ENCODE measurements at regions not wholly inside any gene's neighbourhood (a gene's known extent, or its start where the extent isn't known, plus 50 kb on each side); places are given as distances from the start of the nearest gene placed in this dataset.

DNA sequence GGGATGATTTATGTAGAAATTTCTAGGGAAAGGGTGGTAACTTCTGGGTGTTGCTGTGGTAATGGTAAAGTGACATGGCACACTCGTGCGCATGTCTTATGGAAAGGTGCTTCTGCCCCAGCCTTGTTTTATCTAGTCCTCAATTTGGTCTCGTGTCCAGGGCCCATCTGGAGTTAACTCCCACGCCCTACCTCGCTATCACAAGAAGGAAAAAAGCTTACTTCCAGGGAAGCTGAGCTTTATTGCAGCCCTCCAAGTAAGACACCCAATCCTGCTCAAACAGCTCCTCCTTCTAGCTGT is 611.8 kb downstream of the TNS3 start:
- H3K9me3 Mint-ChIP-seq, result peaks cover 7% of the 10 kb centered on the region; the same call in 2 of the 3 replicates
- DNase-seq (ENCODE audit: low spot score), result no peak
- no peak for ATAC-seq
- H3K27ac ChIP-seq (ENCODE audit: low read depth), result no peak overlapping the region
- H3K27ac Mint-ChIP-seq, result peak overlapping the region; percentile 47; the same call in 1 of the 2 replicates
- H3K4me3 Mint-ChIP-seq, result no peak overlapping the region
- TF ChIP-seq CREB1 (CRISPR knock-in tag; IDR thresholded peaks at IDR 0.05; ENCODE audit: low read depth), result no peak
- H3K36me3 Mint-ChIP-seq (ENCODE audit: low read depth), result no peaks in the 10 kb centered on the region
- H3K36me3 ChIP-seq (ENCODE audit: insufficient read depth), result no peaks in the 10 kb centered on the region; the same call in 1 of the 2 replicates
- H3K27me3 Mint-ChIP-seq (ENCODE audit: insufficient read depth, low read depth, poor library complexity), result no peaks in the 10 kb centered on the region
- H3K4me1 ChIP-seq (ENCODE audit: insufficient read depth), result no peaks in the 10 kb centered on the region
- no peak overlapping the region for H3K4me3 ChIP-seq
- 0 out of 2 replicates have a peak, but pooled peaks cover 6% of the 10 kb centered on the region for H3K9me2 ChIP-seq (ENCODE audit: insufficient read depth)
- no peaks in the 10 kb centered on the region for H3K4me1 Mint-ChIP-seq
- H3F3A ChIP-seq (replicated peaks; ENCODE audit: low read depth), result no peaks in the 10 kb centered on the region
- H3K27me3 ChIP-seq (ENCODE audit: insufficient read depth), result no peaks in the 10 kb centered on the region
- no peaks in the 10 kb centered on the region for H3K79me2 ChIP-seq (replicated peaks; ENCODE audit: insufficient read depth)
- H2AFZ ChIP-seq, result no peak overlapping the region
- no peak overlapping the region for H3K4me2 ChIP-seq
- no peaks in the 10 kb centered on the region for H4K20me1 ChIP-seq (replicated peaks; ENCODE audit: insufficient read depth)

DNA sequence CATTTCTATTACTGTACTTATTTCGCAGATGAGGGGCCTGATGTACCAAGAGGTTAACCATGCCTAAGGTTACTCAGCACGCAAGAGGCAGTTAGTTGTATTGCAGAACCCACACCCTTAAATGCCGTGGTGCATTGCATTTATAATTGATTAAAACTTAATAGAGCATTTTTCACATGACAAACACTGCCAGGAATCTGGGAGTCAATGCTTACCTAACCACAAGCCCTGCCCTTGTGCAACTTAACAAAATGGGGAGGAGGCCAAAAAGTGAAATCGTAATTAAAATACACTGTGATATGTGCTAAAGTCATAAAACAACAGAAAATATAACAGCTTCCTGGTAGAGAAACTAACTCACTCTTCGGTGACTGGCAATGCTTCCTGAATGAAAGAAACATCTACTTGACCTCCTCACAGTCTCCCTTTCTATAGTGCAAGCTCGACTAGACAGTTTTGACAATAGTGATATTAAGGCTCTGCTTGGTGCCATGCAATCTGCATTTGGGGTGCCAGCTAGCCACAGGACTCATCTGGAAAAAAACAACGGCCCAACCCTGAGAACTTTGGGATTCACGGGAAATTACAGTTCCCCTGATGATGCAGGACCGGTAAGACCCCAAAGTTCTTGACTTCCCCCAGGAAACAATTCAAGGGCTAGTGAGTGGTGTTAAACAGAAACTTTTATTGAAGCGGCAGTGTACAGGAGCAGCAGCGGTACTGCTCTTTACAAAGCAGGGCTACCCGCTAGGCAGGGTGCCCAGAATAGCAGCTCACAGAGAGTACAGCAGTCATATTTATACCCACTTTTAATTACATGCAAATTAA is 612.4 kb downstream of the TNS3 start:
- TF ChIP-seq EZH2phosphoT487 (IDR thresholded peaks at IDR 0.05; ENCODE audit: unreplicated experiment), result no peak
- ATAC-seq (no peak), DNase-seq (ENCODE audit: low spot score) (no peak)
- H3K9me3 Mint-ChIP-seq, result peaks cover 12% of the 10 kb centered on the region; the same call in 2 of the 3 replicates
- H4K20me1 ChIP-seq (replicated peaks; ENCODE audit: insufficient read depth), result no peaks in the 10 kb centered on the region
- H3F3A ChIP-seq (replicated peaks; ENCODE audit: low read depth), result no peaks in the 10 kb centered on the region
- H3K4me3 ChIP-seq, result no peak overlapping the region
- no peak overlapping the region for H2AFZ ChIP-seq
- H3K27me3 Mint-ChIP-seq (ENCODE audit: insufficient read depth, low read depth, poor library complexity), result no peaks in the 10 kb centered on the region
- no peak overlapping the region for H3K27ac Mint-ChIP-seq
- no peaks in the 10 kb centered on the region; the same call in 2 of the 3 replicates for H3K36me3 Mint-ChIP-seq (ENCODE audit: low read depth)
- H3K27ac ChIP-seq (ENCODE audit: low read depth), result no peak overlapping the region
- H3K4me1 ChIP-seq (ENCODE audit: insufficient read depth), result no peaks in the 10 kb centered on the region
- no peaks in the 10 kb centered on the region for H3K27me3 ChIP-seq (ENCODE audit: insufficient read depth)
- H3K4me1 Mint-ChIP-seq, result no peaks in the 10 kb centered on the region
- 0 out of 2 replicates have a peak, but pooled peaks cover 6% of the 10 kb centered on the region for H3K9me2 ChIP-seq (ENCODE audit: insufficient read depth)
- no peaks in the 10 kb centered on the region; the same call in 1 of the 2 replicates for H3K36me3 ChIP-seq (ENCODE audit: insufficient read depth)
- no peaks in the 10 kb centered on the region for H3K79me2 ChIP-seq (replicated peaks; ENCODE audit: insufficient read depth)
- no peak overlapping the region for H3K4me3 Mint-ChIP-seq
- no peak overlapping the region for H3K4me2 ChIP-seq

DNA sequence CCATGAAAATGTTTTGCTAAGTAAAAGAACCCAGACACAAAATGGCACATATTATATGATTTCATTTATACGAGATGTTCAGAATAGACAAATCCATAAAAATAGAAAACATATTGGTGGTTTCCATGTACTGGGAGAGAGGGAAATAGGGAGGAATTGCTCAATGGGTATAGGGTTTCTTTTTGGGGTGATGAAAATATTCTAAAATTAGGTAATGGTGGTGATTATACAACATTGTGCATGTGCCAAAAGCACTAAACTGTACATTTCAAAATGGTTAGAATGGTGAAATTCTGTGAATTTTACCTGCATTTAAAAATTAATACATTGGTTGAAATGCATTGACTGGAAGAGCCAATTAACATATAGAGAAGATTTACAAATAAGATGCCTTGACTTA is 613.9 kb downstream of the TNS3 start:
- Mint-ChIP-seq H3K4me3 (no peak overlapping the region), H3K27me3 (ENCODE audit: insufficient read depth, low read depth, poor library complexity) (no peaks in the 10 kb centered on the region), H3K9me3 (peaks cover 23% of the 10 kb centered on the region), H3K27ac (no peak overlapping the region), H3K4me1 (no peaks in the 10 kb centered on the region), H3K36me3 (ENCODE audit: low read depth) (peaks cover 9% of the 10 kb centered on the region; the same call in 2 of the 3 replicates)
- no peak overlapping the region for H3K4me2 ChIP-seq
- no peaks in the 10 kb centered on the region for H4K20me1 ChIP-seq (replicated peaks; ENCODE audit: insufficient read depth)
- H3K4me1 ChIP-seq (ENCODE audit: insufficient read depth), result no peaks in the 10 kb centered on the region
- DNase-seq (ENCODE audit: low spot score), result no peak
- H3K36me3 ChIP-seq (ENCODE audit: insufficient read depth), result peaks cover 5% of the 10 kb centered on the region; the same call in 1 of the 2 replicates
- no peak overlapping the region for H2AFZ ChIP-seq
- H3K4me3 ChIP-seq, result no peak overlapping the region
- ATAC-seq, result no peak
- no peak overlapping the region for H3K27ac ChIP-seq (ENCODE audit: low read depth)
- no peaks in the 10 kb centered on the region for H3F3A ChIP-seq (replicated peaks; ENCODE audit: low read depth)
- H3K79me2 ChIP-seq (replicated peaks; ENCODE audit: insufficient read depth), result no peaks in the 10 kb centered on the region
- TF ChIP-seq EZH2phosphoT487 (IDR thresholded peaks at IDR 0.05; ENCODE audit: unreplicated experiment), result no peak
- TF ChIP-seq, protein P1, sequence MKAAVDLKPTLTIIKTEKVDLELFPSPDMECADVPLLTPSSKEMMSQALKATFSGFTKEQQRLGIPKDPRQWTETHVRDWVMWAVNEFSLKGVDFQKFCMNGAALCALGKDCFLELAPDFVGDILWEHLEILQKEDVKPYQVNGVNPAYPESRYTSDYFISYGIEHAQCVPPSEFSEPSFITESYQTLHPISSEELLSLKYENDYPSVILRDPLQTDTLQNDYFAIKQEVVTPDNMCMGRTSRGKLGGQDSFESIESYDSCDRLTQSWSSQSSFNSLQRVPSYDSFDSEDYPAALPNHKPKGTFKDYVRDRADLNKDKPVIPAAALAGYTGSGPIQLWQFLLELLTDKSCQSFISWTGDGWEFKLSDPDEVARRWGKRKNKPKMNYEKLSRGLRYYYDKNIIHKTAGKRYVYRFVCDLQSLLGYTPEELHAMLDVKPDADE (IDR thresholded peaks at IDR 0.05), result no peak
- H3K9me2 ChIP-seq (ENCODE audit: insufficient read depth), result 0 out of 2 replicates have a peak, but pooled peaks cover 6% of the 10 kb centered on the region
- no peaks in the 10 kb centered on the region for H3K27me3 ChIP-seq (ENCODE audit: insufficient read depth)
